CD4-positive, alpha-beta T cell treated with Interleukin-6 for 4 hours (primary cell): ENCODE measurements at regions not wholly inside any gene's neighbourhood (a gene's known extent, or its start where the extent isn't known, plus 50 kb on each side); places are given as distances from the start of the nearest gene placed in this dataset.

Source experiments
- DNase-seq: peaks from one replicate; pipeline ENCODE4 v3.0.0-alpha.2; 2020; ENCODE audit warnings: mixed read lengths

DNA sequence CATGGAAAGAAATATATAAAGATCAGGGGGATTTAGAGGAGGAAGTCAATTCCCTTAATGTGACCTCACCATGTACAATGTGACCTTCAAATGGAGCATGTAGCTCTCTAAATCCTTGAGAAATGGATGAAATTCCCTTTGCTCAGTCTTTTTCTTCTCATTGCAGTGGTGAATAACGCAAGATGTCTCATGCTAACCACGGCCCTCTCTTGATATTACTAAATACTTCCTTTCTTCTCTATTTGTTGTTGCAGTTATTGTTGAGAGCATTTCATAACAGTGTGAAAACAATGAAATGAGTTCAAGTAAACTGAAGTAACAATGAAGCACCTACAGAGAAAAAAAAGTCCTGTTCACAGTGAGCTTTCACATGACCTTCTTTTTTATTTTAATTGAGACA lies 55.6 kb downstream of the ZNF281 start:
- no peak for DNase-seq

- no peak for DNase-seq
Measured at GRCh38 chr1:200353232-200353631, 56.6 kb downstream of the ZNF281 start.

DNA sequence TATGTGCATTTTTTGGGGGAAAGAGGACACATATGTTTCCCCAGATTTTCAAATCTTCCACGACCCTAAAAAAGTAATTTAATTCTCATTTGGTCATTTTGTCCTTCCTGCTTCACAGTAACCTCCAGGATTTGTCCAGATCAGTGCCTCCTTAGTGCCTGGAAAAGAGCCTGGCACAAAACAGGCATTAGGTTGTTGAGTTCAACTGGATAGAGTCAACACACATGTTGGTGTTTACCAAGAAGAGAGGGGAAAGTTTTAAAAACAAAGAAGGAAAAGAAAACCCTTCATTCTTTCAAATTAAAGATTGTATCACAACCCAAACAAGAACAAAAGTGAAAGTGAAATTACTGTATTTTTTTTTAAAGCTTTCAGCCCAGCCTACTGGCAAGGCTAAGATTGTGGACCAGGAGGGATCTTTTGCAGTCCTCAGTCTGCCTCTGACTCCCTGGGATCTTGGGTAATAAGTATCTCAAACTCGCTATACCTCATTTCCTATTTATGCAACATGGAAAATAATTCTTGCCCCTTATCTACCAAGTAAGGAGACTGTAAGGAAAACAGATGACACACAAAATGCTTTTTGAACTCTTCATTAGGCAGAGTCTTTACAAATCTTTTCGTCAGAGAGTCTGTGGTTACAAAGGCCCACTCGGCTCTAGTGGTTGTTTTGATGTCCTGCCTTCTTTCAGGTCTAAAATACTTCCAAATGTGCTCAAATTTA lies 57.8 kb downstream of the ZNF281 start:
- no peak for DNase-seq

GRCh38 chr1:200351425-200351824 lies 58.4 kb downstream of the ZNF281 start:
- no peak for DNase-seq

GRCh38 chr1:200346700-200347099 lies 63.1 kb downstream of the ZNF281 start:
- DNase-seq: no peak

- no peak for DNase-seq
Measured at GRCh38 chr1:200345520-200345919, 64.3 kb downstream of the ZNF281 start.

DNA sequence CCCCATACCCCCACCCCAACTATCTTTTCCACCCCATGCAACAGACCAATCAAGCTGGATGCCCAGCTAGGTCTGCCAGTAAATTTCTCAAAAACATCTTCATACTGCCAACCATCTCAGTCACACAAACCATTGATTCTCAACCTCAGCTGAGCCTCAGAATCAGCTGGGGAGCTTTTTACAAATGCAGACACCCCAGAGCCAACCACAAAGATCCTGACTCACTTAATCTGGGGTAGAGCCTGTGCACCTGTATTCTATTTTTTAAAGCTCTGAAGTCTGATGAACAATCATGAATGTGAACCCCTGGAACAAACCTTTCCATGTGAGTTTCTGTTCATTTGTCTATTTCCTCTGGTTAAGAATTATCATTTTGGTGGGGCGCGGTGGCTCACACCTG lies 66.0 kb downstream of the ZNF281 start:
- no peak for DNase-seq

DNA sequence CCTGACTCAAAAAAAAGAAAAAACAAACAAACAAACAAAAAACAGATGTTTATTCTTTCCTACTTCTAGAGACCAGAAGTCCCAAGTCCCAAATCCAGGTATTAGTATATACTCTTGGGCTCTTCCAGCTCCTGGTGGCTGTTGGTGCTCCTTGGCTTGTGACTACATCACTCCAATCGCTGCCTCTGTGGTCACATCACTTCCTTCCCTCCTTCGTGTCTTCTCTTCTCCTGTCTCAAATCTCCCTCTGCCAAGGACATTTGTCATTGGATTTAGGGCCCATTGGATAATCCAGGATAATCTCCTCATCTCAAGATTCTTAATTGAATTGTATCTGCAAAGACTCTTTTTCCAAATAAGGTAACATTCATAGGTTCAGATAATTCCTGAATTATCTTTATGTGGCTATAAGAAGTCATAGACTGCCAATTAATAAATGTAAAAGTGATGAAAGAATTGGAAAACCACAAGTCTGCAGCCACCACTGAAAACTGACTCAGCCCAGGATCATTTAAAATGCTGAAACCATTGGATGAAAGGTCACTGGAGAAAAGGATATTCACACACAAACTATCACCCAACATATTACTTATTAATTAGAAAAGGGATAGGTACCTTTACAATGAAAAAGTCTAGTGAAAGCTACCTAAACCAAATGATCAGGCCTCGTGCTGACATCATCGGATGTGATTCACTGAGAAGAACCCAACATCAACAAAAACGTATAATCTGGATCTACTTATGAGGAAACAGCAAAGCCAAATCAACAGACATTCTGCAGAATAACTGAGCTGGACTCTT lies 67.1 kb downstream of the ZNF281 start:
- DNase-seq: no peak

- DNase-seq: no peak
Measured at GRCh38 chr1:200338451-200338850, 71.4 kb downstream of the ZNF281 start.

DNA sequence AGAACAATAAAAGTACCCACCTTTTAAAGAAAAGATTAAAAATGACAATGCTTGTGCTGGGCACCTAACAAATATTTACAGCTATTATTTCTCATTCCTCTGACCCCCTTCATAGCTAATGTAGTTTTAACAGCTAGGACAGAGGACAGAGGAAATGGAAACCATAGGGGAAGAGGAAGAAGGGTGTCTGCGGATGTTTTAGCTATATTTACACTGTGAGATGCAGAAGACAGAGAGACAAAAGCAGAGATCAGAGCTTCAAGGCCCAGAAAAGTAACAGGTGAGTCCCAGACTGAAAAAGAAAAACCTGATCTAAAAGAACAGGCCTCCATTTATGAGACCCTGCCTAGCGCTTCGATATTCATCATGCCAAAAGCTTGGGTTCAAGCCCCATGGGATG lies 72.0 kb downstream of the ZNF281 start:
- no peak for DNase-seq

DNA sequence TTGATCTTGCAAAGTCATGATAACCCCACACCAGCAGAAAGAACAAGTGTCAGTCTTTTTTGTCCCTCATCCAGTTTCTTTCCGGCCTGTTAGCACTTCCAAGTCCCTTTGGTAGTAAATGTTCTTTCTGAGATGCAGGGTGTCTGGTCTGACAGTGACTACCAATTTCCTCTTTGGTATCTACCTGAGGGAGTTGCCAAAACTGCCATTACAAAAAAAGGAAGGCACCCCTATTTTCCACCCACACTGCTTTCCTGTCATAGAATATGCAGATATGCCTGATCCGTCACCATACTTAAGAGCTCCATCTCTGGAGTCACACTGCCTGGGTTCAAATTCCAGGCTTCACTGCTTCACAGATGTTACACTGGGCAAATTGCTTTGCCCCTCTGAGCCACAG lies 72.4 kb downstream of the ZNF281 start:
- DNase-seq: no peak

DNA sequence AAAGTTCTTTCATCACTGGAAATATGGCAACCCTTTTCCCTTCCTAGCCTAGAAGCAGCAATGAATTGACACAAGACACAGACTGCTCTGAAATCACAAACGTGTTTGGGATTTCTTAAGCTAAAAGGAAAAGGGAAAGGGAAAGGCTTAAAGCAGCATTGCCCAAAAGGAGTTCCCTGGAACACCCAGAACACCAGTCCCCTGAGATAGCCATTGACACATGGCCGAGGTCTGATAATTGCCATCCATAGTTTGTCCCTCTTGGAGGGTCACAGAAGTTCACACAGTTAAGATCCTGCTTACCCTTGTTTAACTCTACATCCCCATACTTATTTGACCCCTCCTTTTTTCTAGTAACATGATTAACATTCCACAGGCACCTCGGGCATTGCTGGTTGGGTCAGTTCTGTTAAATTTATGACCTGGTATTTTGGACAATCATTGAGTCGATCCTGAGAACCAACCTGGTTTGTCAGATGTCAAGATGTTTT lies 72.9 kb downstream of the ZNF281 start:
- DNase-seq: no peak

GRCh38 chr1:200336101-200336845 lies 73.6 kb downstream of the ZNF281 start:
- DNase-seq: no peak

DNA sequence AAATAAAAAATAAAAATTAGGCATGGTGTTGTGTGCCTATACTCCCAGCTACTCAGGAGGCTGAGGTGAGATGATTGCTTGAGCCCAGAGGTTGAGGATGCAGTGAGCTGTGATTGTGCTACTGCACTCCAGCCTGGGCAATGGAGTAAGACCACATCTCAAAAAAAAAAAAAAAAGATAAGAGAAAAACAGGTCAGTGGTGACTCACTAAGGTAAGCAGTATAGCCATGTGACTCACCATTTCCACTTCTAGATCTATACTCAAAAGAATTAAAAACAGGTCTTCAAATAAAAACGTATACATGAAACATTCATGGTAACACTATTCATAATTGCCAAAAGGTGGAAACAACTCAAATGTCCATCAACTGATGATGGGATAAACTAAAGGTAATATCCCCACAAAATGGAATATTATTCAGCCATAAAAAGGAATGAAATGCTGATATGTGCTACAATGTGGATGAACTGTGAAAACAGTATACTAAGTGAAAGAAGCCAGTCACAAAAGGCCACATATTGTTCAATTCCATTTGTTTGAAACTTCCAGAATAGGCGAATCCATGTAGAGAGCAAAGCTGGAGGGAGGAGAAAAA lies 75.1 kb downstream of the ZNF281 start:
- DNase-seq: no peak

DNA sequence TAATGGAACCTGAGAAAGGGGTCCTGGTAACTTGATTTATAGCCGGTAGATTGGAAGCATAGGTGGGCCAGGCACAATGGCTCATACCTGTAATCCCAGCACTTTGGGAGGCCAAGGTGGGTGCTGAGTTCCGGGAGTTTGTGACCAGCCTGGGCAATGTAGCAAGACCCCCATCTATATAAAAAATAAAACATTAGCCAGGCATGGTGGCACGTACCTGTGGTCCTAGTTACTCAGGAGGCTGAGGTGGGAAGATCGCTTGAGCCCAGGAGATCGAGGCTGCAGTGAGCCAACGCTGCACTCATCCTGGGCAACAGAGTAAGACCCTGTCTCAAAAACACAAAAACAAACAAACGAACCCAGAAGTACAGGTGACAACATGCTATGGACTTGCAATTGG lies 76.5 kb downstream of the ZNF281 start:
- no peak for DNase-seq

- DNase-seq: no peak
Measured at GRCh38 chr1:200332716-200333115, 77.1 kb downstream of the ZNF281 start.

DNA sequence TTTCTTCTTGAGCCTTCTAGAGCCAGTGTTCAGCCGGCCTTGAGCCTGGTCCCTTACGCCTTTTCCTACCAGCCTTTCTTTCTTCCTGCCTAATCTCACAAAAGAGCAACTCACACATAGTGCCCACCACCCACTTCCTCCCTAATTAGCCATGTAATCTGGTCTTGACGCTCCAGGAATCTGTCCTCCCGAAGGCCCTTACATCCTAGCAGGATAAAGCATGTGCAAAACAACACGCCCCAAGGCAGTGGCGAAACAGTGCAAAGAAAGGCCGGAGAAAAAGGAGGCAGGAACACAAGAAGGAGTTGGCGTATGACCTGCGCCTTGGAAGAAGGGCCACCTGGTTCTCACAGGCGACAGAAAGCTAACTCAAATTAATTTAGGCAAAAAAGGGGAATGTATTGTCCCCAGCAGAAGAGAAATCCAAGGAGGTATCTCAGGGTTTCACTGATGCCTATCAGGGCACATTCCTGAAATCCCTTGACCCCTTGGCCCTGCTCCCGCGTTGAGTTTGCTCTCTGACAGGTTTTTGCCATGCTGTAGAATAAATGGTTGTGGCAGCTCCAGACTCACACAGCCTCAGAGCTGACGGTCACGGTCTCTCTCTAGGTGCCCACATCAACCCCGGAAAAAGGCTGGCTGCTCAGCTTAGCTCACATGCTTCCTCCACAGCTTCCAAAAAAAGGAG lies 79.0 kb downstream of the ZNF281 start:
- DNase-seq: no peak

- no peak for DNase-seq
Measured at GRCh38 chr1:200329208-200329882, 80.5 kb downstream of the ZNF281 start.

- DNase-seq: no peak
Measured at GRCh38 chr1:200328379-200328778, 81.5 kb downstream of the ZNF281 start.

DNA sequence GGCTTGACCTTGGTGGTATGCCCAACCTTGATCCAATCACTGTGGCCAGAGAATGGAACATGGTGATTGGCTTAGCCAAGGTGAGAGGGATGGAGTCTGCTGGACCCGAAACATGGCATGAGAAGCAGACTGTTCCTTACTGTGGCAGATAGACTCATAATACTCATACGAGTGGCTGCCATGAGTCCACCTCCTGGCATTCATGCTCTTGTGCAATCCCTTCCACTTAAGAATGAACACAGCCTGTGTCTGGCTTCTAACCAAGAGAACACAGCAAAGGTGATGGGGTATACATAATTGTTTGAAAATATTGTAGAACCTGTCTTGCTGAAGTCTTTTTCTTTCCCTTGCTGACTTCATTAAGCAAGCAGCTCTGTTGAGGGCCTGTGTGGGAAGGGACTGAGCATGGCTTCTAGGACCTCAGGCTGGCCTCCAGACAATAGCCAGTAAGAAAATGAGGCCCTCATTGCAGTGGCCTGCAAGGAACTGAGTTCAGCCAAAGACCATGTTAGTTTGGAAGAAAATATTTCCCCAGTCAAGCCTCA lies 85.9 kb downstream of the ZNF281 start:
- no peak for DNase-seq

DNA sequence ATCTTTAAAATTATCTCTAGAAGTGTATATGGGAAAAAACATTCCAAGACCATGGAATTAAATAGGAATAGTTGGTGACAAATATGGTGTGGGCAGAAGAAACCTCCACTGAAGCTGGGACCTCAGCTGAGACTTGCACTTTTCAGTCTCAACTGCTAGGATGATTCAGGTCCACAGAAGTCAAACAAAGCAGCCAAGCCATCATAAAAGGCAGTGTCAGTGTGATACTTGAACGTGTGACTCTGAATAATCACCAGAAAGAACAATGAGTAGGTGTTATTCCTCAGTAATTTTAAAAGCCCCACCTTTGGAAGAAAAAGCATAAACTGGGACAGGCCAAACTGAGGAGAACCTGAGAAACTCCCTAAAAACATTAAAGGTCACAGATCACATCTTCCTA lies 90.7 kb downstream of the ZNF281 start:
- no peak for DNase-seq

GRCh38 chr1:200317236-200317635 lies 92.6 kb downstream of the ZNF281 start:
- no peak for DNase-seq
